B cell (primary cell): ENCODE measurements at regions not wholly inside any gene's neighbourhood (a gene's known extent, or its start where the extent isn't known, plus 50 kb on each side); places are given as distances from the start of the nearest gene placed in this dataset.

Experiments
- ATAC-seq: fragments of 200-7000 bp; cut with Tn5 transposase; one replicate; pipeline ENCODE4 v1.10.0; 2021; ENCODE audit warnings: low read depth, mild to moderate bottlenecking, moderate number of reproducible peaks, moderate library complexity
- CTCF ChIA-PET: fragments of 350-600 bp; sonication (Branson Sonifier 250); formaldehyde crosslinking; loops from one replicate; lab custom pipeline; 2021; ENCODE audit warnings: antibody characterized with exemption, inconsistent platforms; lab: Charles Lee
- POLR2A ChIA-PET: fragments of 350-600 bp; sonication (Branson Sonifier 250); formaldehyde crosslinking; loops from one replicate; lab custom pipeline; 2021; ENCODE audit warnings: antibody characterized with exemption; lab: Charles Lee
- DNase-seq: peaks from one replicate; pipeline ENCODE4 v3.0.0; 2013
- H2AFZ ChIP-seq: 2 replicates; pipeline ENCODE4 v1.6.1; 2012; ENCODE audit warnings: mild to moderate bottlenecking, low read depth, low read length; ENCODE audit not compliant: insufficient read depth, poor library complexity, severe bottlenecking
- H3K27ac ChIP-seq, 2 donors: 1 replicate in 1 of 2; 2 replicates in 1 of 2; pipeline ENCODE4 v1.5.1; 2012 to 2013; ENCODE audit warnings: low read length in 2 of 2, mild to moderate bottlenecking in 2 of 2, moderate library complexity in 1 of 2
- H3K27me3 ChIP-seq, 4 experiments: fragments of 200-600 bp in 1 of 4; sonication (generic) in 1 of 4; replicated peaks in 1 of 4; 1 replicate in 2 of 4; 2 replicates in 2 of 4; pipeline versions ENCODE4 v1.6.1 to v1.7.0; 2013 to 2016; ENCODE audit warnings: low read length in 3 of 4, mild to moderate bottlenecking in 2 of 4, mixed read lengths in 1 of 4, moderate library complexity in 1 of 4; ENCODE audit not compliant: insufficient read depth in 4 of 4, control insufficient read depth in 3 of 4; ENCODE audit errors: control extremely low read depth in 1 of 4
- H3K36me3 ChIP-seq, 2 experiments: replicated peaks in 1 of 2; 1 replicate in 1 of 2; 2 replicates in 1 of 2; pipeline versions ENCODE4 v1.6.1 to v1.7.1; 2013; ENCODE audit warnings: low read length in 1 of 2; ENCODE audit not compliant: insufficient read depth in 2 of 2, control insufficient read depth in 1 of 2; ENCODE audit errors: control extremely low read depth in 1 of 2, extremely low read depth in 1 of 2
- H3K4me1 ChIP-seq, 2 donors: fragments of 200-600 bp in 1 of 2; sonication (generic) in 1 of 2; 1 replicate in 1 of 2; 2 replicates in 1 of 2; pipeline versions ENCODE4 v1.5.1 to v1.6.1; 2013 to 2017; ENCODE audit warnings: low read length in 2 of 2; ENCODE audit not compliant: control insufficient read depth in 2 of 2, insufficient read depth in 2 of 2
- H3K4me2 ChIP-seq: replicated peaks from 2 replicates; pipeline ENCODE3; 2012; ENCODE audit warnings: mild to moderate bottlenecking, low read depth, low read length; ENCODE audit not compliant: poor library complexity, severe bottlenecking
- H3K4me3 ChIP-seq, 5 experiments: fragments of 200-600 bp in 1 of 5; sonication (generic) in 1 of 5; 1 replicate in 3 of 5; 2 replicates in 2 of 5; pipeline versions ENCODE4 v1.5.1 to v1.7.0; 2011 to 2016; ENCODE audit warnings: low read length in 4 of 5, mild to moderate bottlenecking in 4 of 5, low read depth in 2 of 5, control low read depth in 1 of 5, moderate library complexity in 1 of 5; ENCODE audit not compliant: insufficient read depth in 1 of 5; ENCODE audit errors: control extremely low read depth in 1 of 5, extremely low read depth in 1 of 5
- H3K79me2 ChIP-seq: fragments of 200-600 bp; sonication (generic); one replicate; pipeline ENCODE4 v1.6.0; 2016; ENCODE audit warnings: low read length; ENCODE audit not compliant: control insufficient read depth, insufficient read depth
- H3K9ac ChIP-seq: fragments of 200-600 bp; sonication (generic); 2 replicates; pipeline ENCODE4 v1.6.1; 2017; ENCODE audit warnings: mild to moderate bottlenecking, low read length, moderate library complexity
- H3K9me3 ChIP-seq, 3 donors: one replicate each; pipeline versions ENCODE4 v1.6.1 to v1.7.1; 2013; ENCODE audit warnings: low read length in 2 of 3; ENCODE audit not compliant: control insufficient read depth in 2 of 3, insufficient read depth in 1 of 3; ENCODE audit errors: control extremely low read depth in 1 of 3
- H4K20me1 ChIP-seq: 2 replicates; pipeline ENCODE4 v1.6.0; 2012; ENCODE audit warnings: mild to moderate bottlenecking, low read length; ENCODE audit not compliant: insufficient read depth, control insufficient read depth, poor library complexity, severe bottlenecking
- H3K27ac Mint-ChIP-seq: one replicate; pipeline ENCODE4 v1.8.0; 2021; ENCODE audit warnings: mixed read lengths
- H3K27me3 Mint-ChIP-seq: one replicate; pipeline ENCODE4 v1.8.0; 2021; ENCODE audit warnings: mixed read lengths
- H3K4me1 Mint-ChIP-seq: one replicate; pipeline ENCODE4 v1.8.0; 2021; ENCODE audit warnings: mixed read lengths
- H3K4me3 Mint-ChIP-seq: one replicate; pipeline ENCODE4 v1.8.0; 2021; ENCODE audit warnings: mixed read lengths
- H3K9me3 Mint-ChIP-seq: one replicate; pipeline ENCODE4 v1.8.0; 2022; ENCODE audit warnings: mixed read lengths; ENCODE audit not compliant: insufficient read depth
- EZH2 ChIP-seq: IDR thresholded peaks from 2 replicates; pipeline ENCODE4 v1.6.1; 2012; ENCODE audit warnings: borderline replicate concordance, low read depth, mild to moderate bottlenecking, moderate library complexity, low read length; ENCODE audit not compliant: insufficient read depth, poor library complexity, severe bottlenecking
- WGBS: methylation state at CpG from one replicate; pipeline ENCODE4 v1.1.5; 2013; ENCODE audit warnings: missing lambda C conversion rate; ENCODE audit not compliant: insufficient coverage; 5-methylcytosine and 5-hydroxymethylcytosine counted together
- intact Hi-C: fragments of 100-400 bp; cut with micrococcal nuclease; formaldehyde crosslinking; loops from one replicate; pipeline ENCODE4 v1.10.0; 2022
- TF ChIP-seq, protein P1 (sequence below): fragments of 200-600 bp; IDR thresholded peaks from one replicate; pipeline ENCODE4 v1.8.0; 2022; ENCODE audit warnings: antibody characterized with exemption, mild to moderate bottlenecking

DNA sequence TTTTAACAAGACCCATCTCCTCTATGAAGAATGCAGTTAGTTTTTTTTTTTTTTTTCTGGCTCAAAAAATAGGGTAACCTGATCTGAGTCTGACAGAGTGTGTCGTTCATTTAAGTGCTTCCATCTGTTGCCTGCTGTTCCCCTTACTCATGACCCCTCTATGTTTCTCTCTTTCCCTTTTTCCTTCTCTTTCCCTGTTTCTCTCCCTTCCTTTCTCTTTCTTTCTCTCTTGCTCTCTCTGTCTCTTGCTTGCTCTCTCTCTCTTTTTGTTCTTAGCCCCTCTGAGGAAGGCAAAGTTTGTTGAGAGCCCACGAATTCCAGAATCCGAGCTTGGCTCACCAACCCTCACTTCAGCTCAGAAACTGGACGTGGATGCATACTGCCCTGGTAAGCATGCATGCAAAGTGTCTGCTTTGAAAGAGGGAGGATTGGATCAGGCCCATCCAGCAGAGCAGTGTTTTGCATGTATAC lies 185.0 kb downstream of the TANC2 start:
- CTCF ChIA-PET = no interaction called here
- no peak overlapping the region for H3K4me3 Mint-ChIP-seq
- ATAC-seq (no peak), DNase-seq (no peak)
- H3K9me3 ChIP-seq = no peaks in the 10 kb centered on the region
- H3K4me3 ChIP-seq = no peak overlapping the region
- H3K36me3 ChIP-seq = no peaks in the 10 kb centered on the region
- H3K4me1 Mint-ChIP-seq = peaks cover 14% of the 10 kb centered on the region
- H3K9ac ChIP-seq = no peak overlapping the region
- intact Hi-C loops = no loop called here
- H3K9me3 Mint-ChIP-seq = no peaks in the 10 kb centered on the region
- H3K4me2 ChIP-seq = no peak overlapping the region
- WGBS = 90% methylated on average over 3 of the region's 4 CpGs
- no peak overlapping the region for H3K27ac ChIP-seq
- H2AFZ ChIP-seq = no peak overlapping the region
- TF ChIP-seq, protein P1, sequence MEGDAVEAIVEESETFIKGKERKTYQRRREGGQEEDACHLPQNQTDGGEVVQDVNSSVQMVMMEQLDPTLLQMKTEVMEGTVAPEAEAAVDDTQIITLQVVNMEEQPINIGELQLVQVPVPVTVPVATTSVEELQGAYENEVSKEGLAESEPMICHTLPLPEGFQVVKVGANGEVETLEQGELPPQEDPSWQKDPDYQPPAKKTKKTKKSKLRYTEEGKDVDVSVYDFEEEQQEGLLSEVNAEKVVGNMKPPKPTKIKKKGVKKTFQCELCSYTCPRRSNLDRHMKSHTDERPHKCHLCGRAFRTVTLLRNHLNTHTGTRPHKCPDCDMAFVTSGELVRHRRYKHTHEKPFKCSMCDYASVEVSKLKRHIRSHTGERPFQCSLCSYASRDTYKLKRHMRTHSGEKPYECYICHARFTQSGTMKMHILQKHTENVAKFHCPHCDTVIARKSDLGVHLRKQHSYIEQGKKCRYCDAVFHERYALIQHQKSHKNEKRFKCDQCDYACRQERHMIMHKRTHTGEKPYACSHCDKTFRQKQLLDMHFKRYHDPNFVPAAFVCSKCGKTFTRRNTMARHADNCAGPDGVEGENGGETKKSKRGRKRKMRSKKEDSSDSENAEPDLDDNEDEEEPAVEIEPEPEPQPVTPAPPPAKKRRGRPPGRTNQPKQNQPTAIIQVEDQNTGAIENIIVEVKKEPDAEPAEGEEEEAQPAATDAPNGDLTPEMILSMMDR = no peak
- TF ChIP-seq EZH2 = no peak
- no peaks in the 10 kb centered on the region for H3K27me3 ChIP-seq
- H3K27ac Mint-ChIP-seq = no peak overlapping the region
- H3K27me3 Mint-ChIP-seq = no peaks in the 10 kb centered on the region
- H3K79me2 ChIP-seq = no peaks in the 10 kb centered on the region
- H3K4me1 ChIP-seq = peaks cover 0 to 6% of the 10 kb centered on the region in 2 donors
- H4K20me1 ChIP-seq = no peaks in the 10 kb centered on the region
- POLR2A ChIA-PET = no interaction called here

DNA sequence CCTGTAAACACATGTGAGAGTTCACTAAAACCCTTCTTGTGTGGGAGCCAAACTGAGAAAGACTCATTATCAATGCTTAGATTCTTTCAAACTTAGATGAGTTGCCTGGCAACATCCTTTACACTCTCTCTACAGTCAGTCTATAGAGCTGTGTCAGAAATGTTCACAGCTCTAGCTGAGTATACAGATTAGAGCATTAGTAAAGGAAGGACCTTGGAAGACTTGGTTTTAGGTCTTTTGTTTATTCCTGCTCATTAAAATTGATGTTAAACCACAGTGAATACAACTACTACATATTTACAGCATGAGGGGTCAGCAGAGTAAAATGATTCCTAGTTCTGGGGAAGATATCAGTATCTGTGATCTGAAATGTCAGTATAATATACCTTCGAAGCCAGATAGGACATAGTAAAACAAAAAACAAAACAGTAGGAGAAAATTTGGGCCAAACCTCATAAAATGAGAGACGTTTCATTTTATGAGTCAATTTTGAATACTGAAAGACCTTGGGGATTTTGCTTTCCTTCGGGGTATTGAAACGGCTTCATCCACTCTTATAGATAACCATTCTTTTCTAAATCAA lies 186.0 kb downstream of the TANC2 start:
- CTCF ChIA-PET = no interaction called here
- no peak for ATAC-seq

More for the DNA sequence above, 186.0 kb downstream of the TANC2 start:
- Histone ChIP-seq H3K27ac (no peak overlapping the region), H3K36me3 (no peaks in the 10 kb centered on the region), H3K79me2 (no peaks in the 10 kb centered on the region), H3K27me3 (no peaks in the 10 kb centered on the region), H4K20me1 (no peaks in the 10 kb centered on the region), H3K4me3 (no peak overlapping the region), H3K4me2 (peak overlapping the region; percentile 2), H3K4me1 (peaks cover 0 to 6% of the 10 kb centered on the region in 2 donors), H3K9ac (no peak overlapping the region), H2AFZ (no peak overlapping the region), H3K9me3 (no peaks in the 10 kb centered on the region)
- no peak for DNase-seq
- Mint-ChIP-seq H3K9me3 (no peaks in the 10 kb centered on the region), H3K4me3 (peak overlapping the region; percentile 15), H3K4me1 (peaks cover 16% of the 10 kb centered on the region), H3K27ac (no peak overlapping the region), H3K27me3 (no peaks in the 10 kb centered on the region)
- no CpG with 5 or more reads among the region's 4 CpGs for WGBS
- intact Hi-C loops = no loop called here
- POLR2A ChIA-PET = no interaction called here
- TF ChIP-seq, protein P1 = no peak
- TF ChIP-seq EZH2 = no peak
